H9 (cell line): ENCODE measurements at regions not wholly inside any gene's neighbourhood (a gene's known extent, or its start where the extent isn't known, plus 50 kb on each side); places are given as distances from the start of the nearest gene placed in this dataset.

Experiments used
- DNase-seq: peaks from one replicate; pipeline ENCODE4 v3.0.0-alpha.2; 2017
- H2AFZ ChIP-seq: one replicate; pipeline ENCODE4 v1.6.1; 2013; ENCODE audit warnings: mild to moderate bottlenecking, low read length, control low read depth, moderate library complexity
- H2AK5ac ChIP-seq: 2 replicates; pipeline ENCODE4 v1.6.1; 2013; ENCODE audit warnings: low read length, control low read depth, mixed read lengths; ENCODE audit not compliant: insufficient read length
- H2BK120ac ChIP-seq: one replicate; pipeline ENCODE4 v1.6.1; 2013; ENCODE audit warnings: low read depth, mild to moderate bottlenecking, low read length, control low read depth, inconsistent platforms; ENCODE audit not compliant: poor library complexity, severe bottlenecking
- H2BK12ac ChIP-seq: 2 replicates; pipeline ENCODE4 v1.6.1; 2013; ENCODE audit warnings: low read length, control low read depth, mixed read lengths, low read depth; ENCODE audit not compliant: insufficient read length
- H2BK15ac ChIP-seq: 2 replicates; pipeline ENCODE4 v1.6.1; 2013; ENCODE audit warnings: low read depth, low read length, control low read depth
- H2BK20ac ChIP-seq: one replicate; pipeline ENCODE4 v1.6.1; 2013; ENCODE audit warnings: low read depth, mild to moderate bottlenecking, low read length, control low read depth, inconsistent platforms; ENCODE audit not compliant: poor library complexity, severe bottlenecking
- H2BK5ac ChIP-seq: 2 replicates; pipeline ENCODE4 v1.6.1; 2013; ENCODE audit warnings: low read length, control low read depth, mixed read lengths; ENCODE audit not compliant: insufficient read length
- H3K14ac ChIP-seq: 2 replicates; pipeline ENCODE4 v1.6.1; 2013; ENCODE audit warnings: low read length, control low read depth; ENCODE audit not compliant: insufficient read depth
- H3K18ac ChIP-seq: 2 replicates; pipeline ENCODE4 v1.6.1; 2013; ENCODE audit warnings: low read depth, mild to moderate bottlenecking, mixed read lengths, low read length, control low read depth; ENCODE audit not compliant: insufficient read length
- H3K23ac ChIP-seq: 2 replicates; pipeline ENCODE4 v1.6.1; 2013; ENCODE audit warnings: low read length, control low read depth, mixed read lengths, low read depth; ENCODE audit not compliant: insufficient read length
- H3K23me2 ChIP-seq: 2 replicates; pipeline ENCODE4 v1.6.1; 2013; ENCODE audit warnings: low read depth, mild to moderate bottlenecking, mixed read lengths, low read length, control low read depth; ENCODE audit not compliant: insufficient read length, poor library complexity, severe bottlenecking
- H3K27ac ChIP-seq: 2 replicates; pipeline ENCODE4 v1.5.1; 2013; ENCODE audit warnings: low read length, control low read depth, mixed read lengths, low read depth; ENCODE audit not compliant: insufficient read length
- H3K27me3 ChIP-seq: 2 replicates; pipeline ENCODE4 v1.6.1; 2013; ENCODE audit warnings: low read length, control low read depth, inconsistent platforms; ENCODE audit not compliant: insufficient read depth
- H3K4ac ChIP-seq: 2 replicates; pipeline ENCODE4 v1.6.1; 2013; ENCODE audit warnings: low read depth, mild to moderate bottlenecking, control low read depth, inconsistent platforms, low read length, moderate library complexity
- H3K4me1 ChIP-seq: 2 replicates; pipeline ENCODE4 v1.6.1; 2013; ENCODE audit warnings: low read length, control low read depth, inconsistent platforms; ENCODE audit not compliant: insufficient read depth
- H3K4me2 ChIP-seq: 2 replicates; pipeline ENCODE4 v1.6.1; 2013; ENCODE audit warnings: low read length, control low read depth, mixed read lengths; ENCODE audit not compliant: insufficient read length, insufficient read depth
- H3K56ac ChIP-seq: 2 replicates; pipeline ENCODE4 v1.6.1; 2013; ENCODE audit warnings: low read depth, mild to moderate bottlenecking, mixed read lengths, low read length, control low read depth; ENCODE audit not compliant: insufficient read length
- H3K79me1 ChIP-seq: 2 replicates; pipeline ENCODE4 v1.6.1; 2013; ENCODE audit warnings: low read depth, mild to moderate bottlenecking, moderate library complexity, low read length, control low read depth, inconsistent platforms; ENCODE audit not compliant: insufficient read depth, poor library complexity, severe bottlenecking
- H3K79me2 ChIP-seq: 2 replicates; pipeline ENCODE4 v1.6.1; 2013; ENCODE audit warnings: low read length, control low read depth, inconsistent platforms; ENCODE audit not compliant: insufficient read depth
- H3K9ac ChIP-seq: 2 replicates; pipeline ENCODE4 v1.6.1; 2013; ENCODE audit warnings: low read length, control low read depth, mixed read lengths; ENCODE audit not compliant: insufficient read length; ENCODE audit errors: extremely low read depth
- H3K9me3 ChIP-seq: one replicate; pipeline ENCODE4 v1.6.1; 2013; ENCODE audit warnings: low read depth, low read length, inconsistent platforms; ENCODE audit not compliant: control insufficient read depth
- H3T11ph ChIP-seq: one replicate; pipeline ENCODE4 v1.6.1; 2013; ENCODE audit warnings: mild to moderate bottlenecking, low read length, control low read depth, inconsistent platforms
- H4K20me1 ChIP-seq: one replicate; pipeline ENCODE4 v1.6.1; 2013; ENCODE audit not compliant: control insufficient read depth, insufficient read length, insufficient read depth
- H4K5ac ChIP-seq: 2 replicates; pipeline ENCODE4 v1.6.1; 2013; ENCODE audit warnings: low read depth, mild to moderate bottlenecking, mixed read lengths, low read length, control low read depth; ENCODE audit not compliant: insufficient read length
- H4K8ac ChIP-seq: replicated peaks from 2 replicates; pipeline ENCODE4 v1.6.1; 2013; ENCODE audit warnings: low read length, control low read depth, mixed read lengths, low read depth; ENCODE audit not compliant: insufficient read length
- H4K91ac ChIP-seq: 2 replicates; pipeline ENCODE4 v1.6.1; 2013; ENCODE audit warnings: low read depth, mild to moderate bottlenecking, moderate library complexity, mixed read lengths, low read length, control low read depth; ENCODE audit not compliant: insufficient read length
- H3K27ac Mint-ChIP-seq, 3 experiments: 2 replicates in 2 of 3; 3 replicates in 1 of 3; pipeline ENCODE4 v1.8.0; 2020 to 2021; ENCODE audit warnings: mixed read lengths in 3 of 3, mild to moderate bottlenecking in 1 of 3, moderate library complexity in 1 of 3
- H3K27me3 Mint-ChIP-seq: 2 replicates; pipeline ENCODE4 v1.8.0; 2021; ENCODE audit warnings: low read depth, mild to moderate bottlenecking, moderate library complexity, mixed read lengths
- H3K36me3 Mint-ChIP-seq, 3 experiments: 2 replicates in 2 of 3; 3 replicates in 1 of 3; pipeline ENCODE4 v1.8.0; 2020 to 2021; ENCODE audit warnings: low read depth in 3 of 3, mixed read lengths in 3 of 3; ENCODE audit not compliant: insufficient read depth in 1 of 3
- H3K4me1 Mint-ChIP-seq, 2 experiments: 2 replicates each; pipeline ENCODE4 v1.8.0; 2020; ENCODE audit warnings: mixed read lengths in 2 of 2
- H3K4me3 Mint-ChIP-seq, 2 experiments: 2 replicates in 1 of 2; 3 replicates in 1 of 2; pipeline ENCODE4 v1.8.0; 2020 to 2021; ENCODE audit warnings: mild to moderate bottlenecking in 2 of 2, mixed read lengths in 2 of 2, moderate library complexity in 1 of 2
- H3K9me3 Mint-ChIP-seq, 2 experiments: 2 replicates in 1 of 2; 3 replicates in 1 of 2; pipeline ENCODE4 v1.8.0; 2020; ENCODE audit warnings: mild to moderate bottlenecking in 2 of 2, mixed read lengths in 2 of 2, moderate library complexity in 1 of 2
- WGBS: extraction: QIAGEN DNeasy Blood & Tissue Kit; methylation state at CpG from one replicate; pipeline ENCODE4 v1.1.7; 2013; ENCODE audit warnings: missing lambda C conversion rate, low lambda C conversion rate, mixed read lengths; ENCODE audit not compliant: insufficient read length; ENCODE audit errors: extremely low coverage; 5-methylcytosine and 5-hydroxymethylcytosine counted together
- TF ChIP-seq, protein P1 (sequence below): fragments of 200-600 bp; sonication (generic); conservative IDR thresholded peaks from 3 replicates; pipeline ENCODE4 v1.8.0; 2021; ENCODE audit warnings: antibody characterized with exemption, mild to moderate bottlenecking

DNA sequence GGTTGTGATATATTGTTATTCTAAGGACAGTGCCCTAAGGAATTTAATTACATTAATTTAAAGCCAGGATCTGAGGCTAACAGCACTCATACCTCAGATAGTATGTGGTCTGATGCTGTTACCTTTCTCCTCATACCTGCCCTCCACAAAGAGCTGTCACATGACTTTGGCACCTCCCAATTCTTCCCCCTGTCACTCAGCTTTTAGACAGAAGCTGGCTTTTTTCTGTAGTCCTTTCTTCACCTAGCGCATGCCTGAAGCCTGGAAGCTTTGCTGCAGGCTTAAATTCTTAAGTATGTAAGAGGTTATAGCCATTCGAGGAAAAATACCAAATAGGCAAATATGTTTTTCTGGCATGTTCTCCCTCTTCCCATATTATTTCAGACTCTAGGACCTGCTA, 61.0 kb upstream of the ADAMTS19 start:
- Histone ChIP-seq H3T11ph (no peak overlapping the region), H4K5ac (no peak overlapping the region), H3K4me2 (no peak overlapping the region), H3K9ac (no peak overlapping the region), H3K27ac (no peak overlapping the region), H4K91ac (no peak overlapping the region), H2BK120ac (no peak overlapping the region), H2AFZ (no peak overlapping the region), H3K23ac (no peak overlapping the region), H3K79me2 (no peaks in the 10 kb centered on the region), H3K18ac (no peak overlapping the region), H4K20me1 (no peaks in the 10 kb centered on the region), H3K27me3 (no peaks in the 10 kb centered on the region), H3K4me1 (peaks cover 2% of the 10 kb centered on the region; the same call in 1 of the 2 replicates), H3K56ac (no peak overlapping the region), H3K79me1 (no peaks in the 10 kb centered on the region), H2BK15ac (no peak overlapping the region), H2BK12ac (no peak overlapping the region), H2AK5ac (no peak overlapping the region), H3K23me2 (no peaks in the 10 kb centered on the region), H4K8ac (no peak overlapping the region), H3K4ac (no peak overlapping the region), H3K14ac (no peak overlapping the region), H3K9me3 (no peaks in the 10 kb centered on the region), H2BK20ac (no peak overlapping the region), H2BK5ac (no peak overlapping the region)
- TF ChIP-seq, protein P1, sequence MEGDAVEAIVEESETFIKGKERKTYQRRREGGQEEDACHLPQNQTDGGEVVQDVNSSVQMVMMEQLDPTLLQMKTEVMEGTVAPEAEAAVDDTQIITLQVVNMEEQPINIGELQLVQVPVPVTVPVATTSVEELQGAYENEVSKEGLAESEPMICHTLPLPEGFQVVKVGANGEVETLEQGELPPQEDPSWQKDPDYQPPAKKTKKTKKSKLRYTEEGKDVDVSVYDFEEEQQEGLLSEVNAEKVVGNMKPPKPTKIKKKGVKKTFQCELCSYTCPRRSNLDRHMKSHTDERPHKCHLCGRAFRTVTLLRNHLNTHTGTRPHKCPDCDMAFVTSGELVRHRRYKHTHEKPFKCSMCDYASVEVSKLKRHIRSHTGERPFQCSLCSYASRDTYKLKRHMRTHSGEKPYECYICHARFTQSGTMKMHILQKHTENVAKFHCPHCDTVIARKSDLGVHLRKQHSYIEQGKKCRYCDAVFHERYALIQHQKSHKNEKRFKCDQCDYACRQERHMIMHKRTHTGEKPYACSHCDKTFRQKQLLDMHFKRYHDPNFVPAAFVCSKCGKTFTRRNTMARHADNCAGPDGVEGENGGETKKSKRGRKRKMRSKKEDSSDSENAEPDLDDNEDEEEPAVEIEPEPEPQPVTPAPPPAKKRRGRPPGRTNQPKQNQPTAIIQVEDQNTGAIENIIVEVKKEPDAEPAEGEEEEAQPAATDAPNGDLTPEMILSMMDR: no peak
- H3K36me3 Mint-ChIP-seq: peaks cover 0 to 20% (median 19%) of the 10 kb centered on the region in 3 experiments; a peak in 5 of 7 replicates
- WGBS: no CpG with 5 or more reads among the region's 2 CpGs
- H3K4me3 Mint-ChIP-seq: peak overlapping the region in 1 of 2 experiments; percentile 57; a peak in 2 of 5 replicates
- peaks cover 54 to 55% of the 10 kb centered on the region in 2 experiments for H3K4me1 Mint-ChIP-seq
- no peaks in the 10 kb centered on the region for H3K27me3 Mint-ChIP-seq
- peak overlapping the region in 2 of 3 experiments; percentile 80 to 96; a peak in 5 of 7 replicates for H3K27ac Mint-ChIP-seq
- H3K9me3 Mint-ChIP-seq: peaks cover 9 to 22% of the 10 kb centered on the region in 2 experiments; a peak in 4 of 5 replicates
- DNase-seq: peak; percentile 52
